Loucy (cell line): ENCODE measurements at regions not wholly inside any gene's neighbourhood (a gene's known extent, or its start where the extent isn't known, plus 50 kb on each side); places are given as distances from the start of the nearest gene placed in this dataset.

ENCODE experiments used
- H2AFZ ChIP-seq: fragments of 200-600 bp; sonication (generic); 2 replicates; pipeline ENCODE4 v1.6.0; 2016; ENCODE audit warnings: antibody characterized with exemption, mild to moderate bottlenecking, low read length, moderate library complexity
- H3F3A ChIP-seq: fragments of 200-600 bp; 2 replicates; pipeline ENCODE4 v1.6.0; 2016; ENCODE audit warnings: antibody characterized with exemption, low read depth, mild to moderate bottlenecking
- H3K27me3 ChIP-seq: fragments of 200-600 bp; sonication (generic); 2 replicates; pipeline ENCODE4 v1.6.1; 2014; ENCODE audit warnings: low read length, mild to moderate bottlenecking; ENCODE audit not compliant: insufficient read depth, poor library complexity, severe bottlenecking
- H3K36me3 ChIP-seq: fragments of 200-600 bp; sonication (generic); 2 replicates; pipeline ENCODE4 v1.6.1; 2016; ENCODE audit warnings: low read length; ENCODE audit not compliant: insufficient read depth
- H3K4me1 ChIP-seq: fragments of 200-600 bp; sonication (generic); 2 replicates; pipeline ENCODE4 v1.5.1; 2014; ENCODE audit warnings: low read length, mild to moderate bottlenecking; ENCODE audit not compliant: insufficient read depth, poor library complexity, severe bottlenecking
- H3K4me2 ChIP-seq: fragments of 200-600 bp; sonication (generic); 2 replicates; pipeline ENCODE4 v1.6.0; 2014; ENCODE audit warnings: antibody characterized with exemption, low read length, low read depth, mild to moderate bottlenecking; ENCODE audit not compliant: poor library complexity, severe bottlenecking
- H3K4me3 ChIP-seq: fragments of 200-600 bp; sonication (generic); 2 replicates; pipeline ENCODE4 v1.5.1; 2014; ENCODE audit warnings: low read length, mild to moderate bottlenecking, mixed read lengths; ENCODE audit not compliant: poor library complexity, severe bottlenecking
- H3K79me2 ChIP-seq: fragments of 200-600 bp; sonication (generic); 2 replicates; pipeline ENCODE4 v1.6.1; 2014; ENCODE audit warnings: low read length; ENCODE audit not compliant: insufficient read depth
- H3K9ac ChIP-seq: fragments of 200-600 bp; sonication (generic); 2 replicates; pipeline ENCODE4 v1.6.0; 2014; ENCODE audit warnings: mild to moderate bottlenecking, low read depth, low read length, moderate library complexity; ENCODE audit not compliant: poor library complexity, severe bottlenecking
- H3K9me2 ChIP-seq: fragments of 200-600 bp; sonication (generic); replicated peaks from 2 replicates; pipeline ENCODE4 v1.6.1; 2016; ENCODE audit warnings: low read depth, low read length, mixed read lengths
- H3K9me3 ChIP-seq: fragments of 200-600 bp; sonication (generic); 2 replicates; pipeline ENCODE4 v1.6.1; 2014; ENCODE audit warnings: mild to moderate bottlenecking, antibody characterized with exemption, low read length, low read depth; ENCODE audit not compliant: insufficient read depth
- H4K20me1 ChIP-seq: fragments of 200-600 bp; sonication (generic); 2 replicates; pipeline ENCODE4 v1.6.0; 2014; ENCODE audit warnings: antibody characterized with exemption, low read length, mild to moderate bottlenecking; ENCODE audit not compliant: insufficient read depth, poor library complexity, severe bottlenecking
- CTCF ChIP-seq: fragments of 200-600 bp; sonication (generic); conservative IDR thresholded peaks from 2 replicates; pipeline ENCODE4 v1.5.1; 2014; ENCODE audit warnings: mild to moderate bottlenecking, antibody characterized with exemption, low read length
- EZH2phosphoT487 ChIP-seq: fragments of 200-600 bp; IDR thresholded peaks from 2 replicates; pipeline ENCODE4 v1.6.1; 2018; ENCODE audit warnings: antibody characterized with exemption, mild to moderate bottlenecking, moderate library complexity, borderline replicate concordance

- no peaks in the 10 kb centered on the region for H4K20me1 ChIP-seq
- no peaks in the 10 kb centered on the region for H3K4me1 ChIP-seq
- no peaks in the 10 kb centered on the region for H3K36me3 ChIP-seq
- no peaks in the 10 kb centered on the region for H3K27me3 ChIP-seq
- H3K4me3 ChIP-seq = no peak overlapping the region
- H3K9me2 ChIP-seq = no peaks in the 10 kb centered on the region
- no peaks in the 10 kb centered on the region for H3F3A ChIP-seq
- H2AFZ ChIP-seq = no peak overlapping the region
- H3K4me2 ChIP-seq = no peak overlapping the region
- H3K9me3 ChIP-seq = no peaks in the 10 kb centered on the region
- TF ChIP-seq EZH2phosphoT487 = no peak
- TF ChIP-seq CTCF = no peak
- H3K9ac ChIP-seq = no peak overlapping the region
- H3K79me2 ChIP-seq = no peaks in the 10 kb centered on the region
These were observed 270.0 kb downstream of the USP25 start for GRCh38 chr21:15999741-16000140.

- Histone ChIP-seq H3K27me3 (no peaks in the 10 kb centered on the region), H3K9ac (no peak overlapping the region), H3K4me1 (no peaks in the 10 kb centered on the region), H3F3A (no peaks in the 10 kb centered on the region), H3K4me2 (no peak overlapping the region), H3K36me3 (no peaks in the 10 kb centered on the region), H4K20me1 (no peaks in the 10 kb centered on the region), H3K79me2 (no peaks in the 10 kb centered on the region), H3K9me2 (no peaks in the 10 kb centered on the region), H2AFZ (no peak overlapping the region), H3K9me3 (no peaks in the 10 kb centered on the region), H3K4me3 (no peak overlapping the region)
- TF ChIP-seq EZH2phosphoT487 (no peak), CTCF (peak; percentile 34)
These were observed 273.2 kb downstream of the USP25 start for GRCh38 chr21:16002874-16003466.

GRCh38 chr21:16004086-16004485 is 274.3 kb downstream of the USP25 start:
- H2AFZ ChIP-seq = no peak overlapping the region
- no peak for TF ChIP-seq CTCF
- TF ChIP-seq EZH2phosphoT487 = no peak
- H3K36me3 ChIP-seq = no peaks in the 10 kb centered on the region

More at GRCh38 chr21:16004086-16004485, 274.3 kb downstream of the USP25 start:
- H3K79me2 ChIP-seq = no peaks in the 10 kb centered on the region
- H4K20me1 ChIP-seq = no peaks in the 10 kb centered on the region
- no peaks in the 10 kb centered on the region for H3K9me3 ChIP-seq
- H3K9ac ChIP-seq = no peak overlapping the region
- H3K4me2 ChIP-seq = no peak overlapping the region
- no peaks in the 10 kb centered on the region for H3K9me2 ChIP-seq
- no peaks in the 10 kb centered on the region for H3F3A ChIP-seq
- no peak overlapping the region for H3K4me3 ChIP-seq
- no peaks in the 10 kb centered on the region for H3K27me3 ChIP-seq
- H3K4me1 ChIP-seq = no peaks in the 10 kb centered on the region
